Spleen (tissue), 7 donors: ENCODE measurements at regions not wholly inside any gene's neighbourhood (a gene's known extent, or its start where the extent isn't known, plus 50 kb on each side); places are given as distances from the start of the nearest gene placed in this dataset.

Experiments
- CTCF ChIP-seq, 11 experiments: fragments of 200-600 bp in 7 of 11; fragments of 450-650 bp in 4 of 11; sonication (generic) in 4 of 11; IDR thresholded peaks in 8 of 11; conservative IDR thresholded peaks in 3 of 11; 1 replicate in 7 of 11; 2 replicates in 4 of 11; pipeline versions ENCODE4 v1.4.0 to v1.8.0; 2016 to 2021; ENCODE audit warnings: antibody characterized with exemption in 11 of 11, inconsistent platforms in 4 of 11, mild to moderate bottlenecking in 1 of 11
- POLR2A ChIP-seq, 3 donors: fragments of 450-650 bp; IDR thresholded peaks; one replicate each; pipeline ENCODE4 v1.5.1; 2017; ENCODE audit warnings: antibody characterized with exemption in 3 of 3, mild to moderate bottlenecking in 1 of 3
- POLR2AphosphoS5 ChIP-seq, 3 donors: sonication (generic); formaldehyde crosslinking; IDR thresholded peaks; one replicate each; pipeline ENCODE4 v1.5.1; 2017; ENCODE audit warnings: antibody characterized with exemption in 3 of 3
- donor health status: DM: no; HTN: no; CAD: no; lungs with moderate emphysema.
- donor health status: DM: no; HTN: no; CAD: no.
- donor health status: DM: no; HTN: no; CAD: no.

GRCh38 chr1:73472810-73473209 lies 725.2 kb downstream of the LRRIQ3 start:
- no peak for TF ChIP-seq CTCF (IDR thresholded peaks at IDR 0.05 in 8 of 11, conservative IDR thresholded peaks at IDR 0.05 in 3 of 11)
- no peak for TF ChIP-seq POLR2A (IDR thresholded peaks at IDR 0.05)
- no peak for TF ChIP-seq POLR2AphosphoS5 (IDR thresholded peaks at IDR 0.05)
